ENCODE measurements at regions not wholly inside any gene's neighbourhood (a gene's known extent, or its start where the extent isn't known, plus 50 kb on each side); places are given as distances from the start of the nearest gene placed in this dataset.

- H3K79me2 ChIP-seq (ENCODE audit: insufficient read depth, low read length) = no peaks in the 10 kb centered on the region
- H3K4me2 ChIP-seq (ENCODE audit: insufficient read depth, low read length) = no peak overlapping the region
- H3K36me3 ChIP-seq (ENCODE audit: insufficient read depth, low read length) = no peaks in the 10 kb centered on the region
- no peak overlapping the region for H3K4me3 ChIP-seq (ENCODE audit: insufficient read depth, low read length)
- no peaks in the 10 kb centered on the region for H3K4me1 ChIP-seq (ENCODE audit: insufficient read depth, low read length)
- H2AFZ ChIP-seq (ENCODE audit: low read length) = no peak overlapping the region
- no peaks in the 10 kb centered on the region for H4K20me1 ChIP-seq (ENCODE audit: insufficient read depth, low read length)
- no peak overlapping the region for H3K27ac ChIP-seq (ENCODE audit: low read depth, low read length)
- no peak for DNase-seq (ENCODE audit: insufficient read length, low spot score, missing footprints)
- no peaks in the 10 kb centered on the region for H3K9me3 ChIP-seq (ENCODE audit: low read depth, low read length)
- H3K27me3 ChIP-seq (ENCODE audit: insufficient read depth, low read length) = no peaks in the 10 kb centered on the region
- TF ChIP-seq CTCF (IDR thresholded peaks at IDR 0.05; ENCODE audit: extremely low read depth, low read depth, low read length) = no peak
These were observed 825.2 kb downstream of the SLITRK1 start for GRCh38 chr13:83057119-83057518.

- Histone ChIP-seq H3K36me3 (ENCODE audit: insufficient read depth, low read length) (no peaks in the 10 kb centered on the region), H3K4me3 (ENCODE audit: insufficient read depth, low read length) (no peak overlapping the region), H2AFZ (ENCODE audit: low read length) (no peak overlapping the region), H3K27ac (ENCODE audit: low read depth, low read length) (no peak overlapping the region), H3K27me3 (ENCODE audit: insufficient read depth, low read length) (no peaks in the 10 kb centered on the region), H4K20me1 (ENCODE audit: insufficient read depth, low read length) (no peaks in the 10 kb centered on the region), H3K9me3 (ENCODE audit: low read depth, low read length) (no peaks in the 10 kb centered on the region), H3K4me2 (ENCODE audit: insufficient read depth, low read length) (no peak overlapping the region), H3K4me1 (ENCODE audit: insufficient read depth, low read length) (no peaks in the 10 kb centered on the region), H3K79me2 (ENCODE audit: insufficient read depth, low read length) (no peaks in the 10 kb centered on the region)
- no peak for DNase-seq (ENCODE audit: insufficient read length, low spot score, missing footprints)
- TF ChIP-seq CTCF (IDR thresholded peaks at IDR 0.05; ENCODE audit: extremely low read depth, low read depth, low read length) = no peak
These were observed 826.0 kb downstream of the SLITRK1 start for GRCh38 chr13:83056269-83056668.

GRCh38 chr13:83048419-83048818, 833.9 kb downstream of the SLITRK1 start:
- no peak for TF ChIP-seq CTCF (IDR thresholded peaks at IDR 0.05; ENCODE audit: extremely low read depth, low read depth, low read length)
- H3K4me2 ChIP-seq (ENCODE audit: insufficient read depth, low read length) = no peak overlapping the region
- H3K27ac ChIP-seq (ENCODE audit: low read depth, low read length) = no peak overlapping the region
- H4K20me1 ChIP-seq (ENCODE audit: insufficient read depth, low read length) = no peaks in the 10 kb centered on the region
- H3K79me2 ChIP-seq (ENCODE audit: insufficient read depth, low read length) = no peaks in the 10 kb centered on the region
- DNase-seq (ENCODE audit: insufficient read length, low spot score, missing footprints) = no peak
- no peak overlapping the region for H3K4me3 ChIP-seq (ENCODE audit: insufficient read depth, low read length)
- H3K36me3 ChIP-seq (ENCODE audit: insufficient read depth, low read length) = no peaks in the 10 kb centered on the region
- H3K4me1 ChIP-seq (ENCODE audit: insufficient read depth, low read length) = no peaks in the 10 kb centered on the region
- H3K27me3 ChIP-seq (ENCODE audit: insufficient read depth, low read length) = no peaks in the 10 kb centered on the region
- H2AFZ ChIP-seq (ENCODE audit: low read length) = no peak overlapping the region
- no peaks in the 10 kb centered on the region for H3K9me3 ChIP-seq (ENCODE audit: low read depth, low read length)

- no peak for TF ChIP-seq CTCF (IDR thresholded peaks at IDR 0.05; ENCODE audit: extremely low read depth, low read depth, low read length)
- Histone ChIP-seq H3K27me3 (ENCODE audit: insufficient read depth, low read length) (no peaks in the 10 kb centered on the region), H3K9me3 (ENCODE audit: low read depth, low read length) (no peaks in the 10 kb centered on the region), H3K4me2 (ENCODE audit: insufficient read depth, low read length) (no peak overlapping the region), H3K4me3 (ENCODE audit: insufficient read depth, low read length) (no peak overlapping the region), H3K79me2 (ENCODE audit: insufficient read depth, low read length) (no peaks in the 10 kb centered on the region), H2AFZ (ENCODE audit: low read length) (no peak overlapping the region), H4K20me1 (ENCODE audit: insufficient read depth, low read length) (no peaks in the 10 kb centered on the region), H3K36me3 (ENCODE audit: insufficient read depth, low read length) (no peaks in the 10 kb centered on the region), H3K4me1 (ENCODE audit: insufficient read depth, low read length) (no peaks in the 10 kb centered on the region), H3K27ac (ENCODE audit: low read depth, low read length) (no peak overlapping the region)
- no peak for DNase-seq (ENCODE audit: insufficient read length, low spot score, missing footprints)
These were observed 857.2 kb downstream of the SLITRK1 start for GRCh38 chr13:83024955-83025594.

Data from osteoblast (primary cell).